ENCODE measurements at regions not wholly inside any gene's neighbourhood (a gene's known extent, or its start where the extent isn't known, plus 50 kb on each side); places are given as distances from the start of the nearest gene placed in this dataset.
"Not testable (repeated sequence)": the region's sequence is repeated elsewhere in the genome, so short reads cannot be mapped to it uniquely, and the experiment has no call there.

DNA sequence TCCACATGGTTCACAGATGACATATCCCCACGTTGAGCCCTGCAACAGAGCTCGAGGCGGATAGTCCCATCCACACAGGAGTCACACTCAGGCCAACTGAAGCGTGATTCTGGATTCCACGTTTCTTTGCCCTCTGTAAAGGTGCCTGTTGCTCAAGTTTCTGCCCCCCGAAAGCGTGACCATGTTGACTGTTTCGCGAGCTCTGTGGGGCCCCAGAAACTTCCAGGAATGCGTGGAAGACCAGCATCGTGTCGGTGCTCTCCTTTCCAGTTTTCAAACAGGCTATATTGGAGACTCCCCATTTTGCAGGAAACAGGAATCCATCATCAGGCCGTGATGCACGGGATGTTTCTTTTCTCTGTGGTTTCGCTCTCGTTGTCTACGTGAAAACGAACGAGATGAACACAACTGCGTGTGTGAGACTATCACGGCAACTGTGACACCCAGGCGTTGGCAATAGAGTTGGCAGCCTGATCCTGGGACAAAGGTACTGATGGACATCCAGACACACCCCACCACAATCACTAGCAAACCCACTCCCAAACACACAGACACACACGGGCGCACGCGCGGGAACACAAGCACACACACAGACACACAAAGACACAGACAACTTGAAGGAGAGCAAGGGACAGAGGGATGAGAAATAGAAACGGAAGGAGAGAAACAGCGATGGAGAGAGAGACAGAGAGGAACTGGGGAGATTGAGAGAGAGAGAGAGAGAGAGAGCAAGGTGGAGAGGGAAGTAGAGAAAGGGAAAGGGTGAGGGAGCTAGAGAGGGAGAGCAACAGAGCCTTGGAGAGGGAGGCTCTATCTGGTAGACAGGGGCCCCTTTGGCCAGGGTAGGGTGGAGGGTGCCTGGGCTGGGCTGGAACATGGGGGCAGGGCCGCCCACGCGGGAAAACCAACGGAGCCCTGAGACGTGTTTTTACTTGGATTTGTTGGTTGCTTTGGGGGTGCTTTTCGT lies 1609.3 kb downstream of the SPATA31A7 start:
- in situ Hi-C loops (cut with HindIII; ENCODE audit: low pct_unique_long_range_greater_than_20kb, low sequenced_read_pairs) = not testable (repeated sequence)
- DNase-seq (ENCODE audit: low read depth in 1 of 2, low spot score in 1 of 2) = peak in 1 of 2 experiments; percentile 50

GRCh38 chr9:62799851-62800371 lies 1610.1 kb downstream of the SPATA31A7 start:
- DNase-seq (ENCODE audit: low read depth in 1 of 2, low spot score in 1 of 2) = peak in 1 of 2 experiments; percentile 12
- in situ Hi-C loops (cut with HindIII; ENCODE audit: low pct_unique_long_range_greater_than_20kb, low sequenced_read_pairs) = not testable (repeated sequence)

- DNase-seq (ENCODE audit: low read depth in 1 of 2, low spot score in 1 of 2) = peak in 1 of 2 experiments; percentile 7
- in situ Hi-C loops (cut with HindIII; ENCODE audit: low pct_unique_long_range_greater_than_20kb, low sequenced_read_pairs) = not testable (repeated sequence)
These were observed 1610.9 kb downstream of the SPATA31A7 start for GRCh38 chr9:62800451-62801371.

GRCh38 chr9:62801372-62801811 lies 1611.6 kb downstream of the SPATA31A7 start:
- in situ Hi-C loops (cut with HindIII; ENCODE audit: low pct_unique_long_range_greater_than_20kb, low sequenced_read_pairs) = not testable (repeated sequence)
- peak in 1 of 2 experiments; percentile 55 for DNase-seq (ENCODE audit: low read depth in 1 of 2, low spot score in 1 of 2)

DNA sequence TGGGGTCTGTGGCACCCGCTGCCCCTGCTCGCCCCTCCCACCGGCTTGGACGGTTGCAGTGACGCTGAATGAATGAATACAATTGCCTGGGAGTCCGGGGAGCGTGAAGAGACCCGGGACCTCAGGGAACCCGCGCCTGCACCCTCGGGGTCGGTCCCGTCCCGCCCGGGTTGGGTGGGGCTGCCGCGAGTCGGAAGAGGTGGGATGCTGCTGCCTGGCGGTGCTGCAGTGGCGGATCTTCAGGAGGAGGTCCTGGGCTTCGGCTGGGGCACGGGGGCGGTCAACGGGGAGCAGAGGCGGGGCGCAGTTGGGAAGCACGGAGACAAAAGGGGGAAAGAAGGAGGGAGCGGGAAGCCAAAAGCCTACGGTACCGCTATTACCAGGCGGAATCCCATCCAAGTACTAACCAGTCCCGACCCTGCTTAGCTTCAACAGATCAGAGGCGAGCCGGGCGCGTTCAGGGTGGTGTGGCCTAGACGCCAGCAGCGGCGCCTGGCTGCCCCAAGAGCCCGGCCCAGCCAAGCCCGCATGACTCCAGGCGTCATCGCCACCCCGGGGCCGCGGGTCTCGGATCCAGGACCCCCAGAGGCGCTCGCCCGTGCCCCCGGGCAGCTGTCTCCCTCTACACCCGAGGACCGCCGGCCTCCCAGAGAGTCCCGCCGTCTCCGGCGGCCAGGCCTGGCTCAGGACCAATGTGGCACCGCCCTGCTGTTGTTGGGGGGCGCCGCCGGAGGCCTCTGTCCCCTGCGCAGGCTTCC lies 1612.3 kb downstream of the SPATA31A7 start:
- peak; percentile 36 to 57 for DNase-seq (ENCODE audit: low read depth in 1 of 2, low spot score in 1 of 2)
- in situ Hi-C loops (cut with HindIII; ENCODE audit: low pct_unique_long_range_greater_than_20kb, low sequenced_read_pairs) = not testable (repeated sequence)

GRCh38 chr9:62802719-62803079 lies 1612.9 kb downstream of the SPATA31A7 start:
- DNase-seq (ENCODE audit: low read depth in 1 of 2, low spot score in 1 of 2); in situ Hi-C loops (cut with HindIII; ENCODE audit: low pct_unique_long_range_greater_than_20kb, low sequenced_read_pairs): not testable (repeated sequence)

GRCh38 chr9:62803099-62803498 lies 1613.3 kb downstream of the SPATA31A7 start:
- peak in 1 of 2 experiments; percentile 9 for DNase-seq (ENCODE audit: low read depth in 1 of 2, low spot score in 1 of 2)
- in situ Hi-C loops (cut with HindIII; ENCODE audit: low pct_unique_long_range_greater_than_20kb, low sequenced_read_pairs) = not testable (repeated sequence)

GRCh38 chr9:62804314-62804713 lies 1614.5 kb downstream of the SPATA31A7 start:
- DNase-seq (ENCODE audit: low read depth in 1 of 2, low spot score in 1 of 2) = peak in 1 of 2 experiments; percentile 8
- in situ Hi-C loops (cut with HindIII; ENCODE audit: low pct_unique_long_range_greater_than_20kb, low sequenced_read_pairs) = not testable (repeated sequence)

GRCh38 chr9:62807424-62807823 lies 1617.6 kb downstream of the SPATA31A7 start:
- DNase-seq (ENCODE audit: low read depth in 1 of 2, low spot score in 1 of 2); in situ Hi-C loops (cut with HindIII; ENCODE audit: low pct_unique_long_range_greater_than_20kb, low sequenced_read_pairs): not testable (repeated sequence)

DNA sequence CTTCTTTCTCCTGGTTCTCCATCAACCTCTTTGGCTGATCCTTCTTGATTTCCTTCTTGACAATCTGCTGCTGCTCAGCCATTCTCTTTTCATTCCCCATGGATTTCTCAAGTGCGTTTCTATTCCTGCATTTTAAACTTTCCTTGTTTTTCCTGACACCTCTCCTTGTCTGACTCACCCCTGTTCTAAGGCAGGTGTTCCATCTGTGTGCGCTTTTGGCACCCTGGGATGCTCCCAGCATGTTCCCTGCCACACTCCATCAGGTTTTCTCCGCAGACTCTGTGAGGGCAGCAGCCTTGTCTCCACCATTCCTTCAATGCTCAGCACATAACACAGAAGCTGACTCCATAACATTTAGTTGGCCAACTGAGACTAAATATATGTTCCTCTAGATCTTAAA lies 1618.2 kb downstream of the SPATA31A7 start:
- in situ Hi-C loops (cut with HindIII; ENCODE audit: low pct_unique_long_range_greater_than_20kb, low sequenced_read_pairs); DNase-seq (ENCODE audit: low read depth in 1 of 2, low spot score in 1 of 2): not testable (repeated sequence)

GRCh38 chr9:62810318-62810717 lies 1620.5 kb downstream of the SPATA31A7 start:
- in situ Hi-C loops (cut with HindIII; ENCODE audit: low pct_unique_long_range_greater_than_20kb, low sequenced_read_pairs); DNase-seq (ENCODE audit: low read depth in 1 of 2, low spot score in 1 of 2): not testable (repeated sequence)

GRCh38 chr9:62810811-62811315 lies 1621.0 kb downstream of the SPATA31A7 start:
- DNase-seq (ENCODE audit: low read depth in 1 of 2, low spot score in 1 of 2); in situ Hi-C loops (cut with HindIII; ENCODE audit: low pct_unique_long_range_greater_than_20kb, low sequenced_read_pairs): not testable (repeated sequence)

- DNase-seq (ENCODE audit: low read depth in 1 of 2, low spot score in 1 of 2); in situ Hi-C loops (cut with HindIII; ENCODE audit: low pct_unique_long_range_greater_than_20kb, low sequenced_read_pairs): not testable (repeated sequence)
These were observed 1625.6 kb downstream of the SPATA31A7 start for GRCh38 chr9:62815436-62815835.

GRCh38 chr9:62816331-62816730 lies 1626.5 kb downstream of the SPATA31A7 start:
- DNase-seq (ENCODE audit: low read depth in 1 of 2, low spot score in 1 of 2); in situ Hi-C loops (cut with HindIII; ENCODE audit: low pct_unique_long_range_greater_than_20kb, low sequenced_read_pairs): not testable (repeated sequence)

DNA sequence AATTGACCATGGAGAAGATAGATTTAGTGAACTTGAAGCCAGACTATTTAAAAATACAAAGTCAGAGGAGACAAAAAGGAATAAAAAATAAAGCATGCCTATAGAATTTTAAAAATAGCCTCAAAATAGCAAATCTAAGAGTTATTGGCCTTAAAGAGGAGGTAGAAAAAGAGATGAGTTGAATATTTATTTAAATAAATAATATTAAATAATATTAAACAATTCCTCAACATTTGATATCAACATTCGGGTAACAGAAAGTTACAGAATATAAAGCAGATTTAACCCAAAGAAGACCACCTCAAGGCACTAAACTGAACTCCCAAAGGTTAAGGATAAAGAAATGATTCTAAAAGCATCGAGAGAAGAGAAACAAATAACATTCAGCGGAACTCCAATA lies 1627.4 kb downstream of the SPATA31A7 start:
- DNase-seq (ENCODE audit: low read depth in 1 of 2, low spot score in 1 of 2); in situ Hi-C loops (cut with HindIII; ENCODE audit: low pct_unique_long_range_greater_than_20kb, low sequenced_read_pairs): not testable (repeated sequence)

- in situ Hi-C loops (cut with HindIII; ENCODE audit: low pct_unique_long_range_greater_than_20kb, low sequenced_read_pairs) = not testable (repeated sequence)
These were observed 1632.3 kb downstream of the SPATA31A7 start for GRCh38 chr9:62822185-62822584.

More at GRCh38 chr9:62822185-62822584, 1632.3 kb downstream of the SPATA31A7 start:
- not testable (repeated sequence) for DNase-seq (ENCODE audit: low read depth in 1 of 2, low spot score in 1 of 2)
